Stimulated activated CD8-positive, alpha-beta memory T cell treated with anti-CD3 and anti-CD28 coated beads, Interleukin-4, amount 100 ng/mL, for 24 hours (primary cell): ENCODE measurements at regions not wholly inside any gene's neighbourhood (a gene's known extent, or its start where the extent isn't known, plus 50 kb on each side); places are given as distances from the start of the nearest gene placed in this dataset.
"Not testable (repeated sequence)": the region's sequence is repeated elsewhere in the genome, so short reads cannot be mapped to it uniquely, and the experiment has no call there.

Experiments used
- DNase-seq: peaks from one replicate; pipeline ENCODE4 v3.0.0-alpha.2; 2020; ENCODE audit warnings: low read depth

- DNase-seq = no peak
Observed at GRCh38 chrX:2640436-2641150, 50.5 kb upstream of the CD99 start.

- no peak for DNase-seq
Observed at GRCh38 chrX:2638279-2638678, 52.8 kb upstream of the CD99 start.

DNA sequence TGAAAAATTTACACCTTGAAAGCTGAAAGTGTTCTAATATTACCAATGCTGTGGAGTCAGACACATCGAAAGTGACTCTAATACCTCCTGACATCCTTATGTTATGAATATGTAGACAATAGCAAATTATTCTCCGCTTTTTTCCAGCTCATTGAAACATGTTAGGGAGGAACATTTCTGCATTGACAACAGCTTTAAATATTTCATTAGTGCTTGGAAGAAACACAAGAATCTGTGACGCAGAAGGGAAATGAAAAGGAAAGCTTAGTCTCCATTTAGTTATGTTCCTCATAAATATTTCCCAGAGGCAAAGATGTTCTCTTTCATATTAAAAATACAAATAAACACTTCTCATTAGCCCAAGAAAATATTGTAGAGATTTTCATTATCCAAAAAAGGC lies 55.8 kb upstream of the CD99 start:
- no peak for DNase-seq

DNA sequence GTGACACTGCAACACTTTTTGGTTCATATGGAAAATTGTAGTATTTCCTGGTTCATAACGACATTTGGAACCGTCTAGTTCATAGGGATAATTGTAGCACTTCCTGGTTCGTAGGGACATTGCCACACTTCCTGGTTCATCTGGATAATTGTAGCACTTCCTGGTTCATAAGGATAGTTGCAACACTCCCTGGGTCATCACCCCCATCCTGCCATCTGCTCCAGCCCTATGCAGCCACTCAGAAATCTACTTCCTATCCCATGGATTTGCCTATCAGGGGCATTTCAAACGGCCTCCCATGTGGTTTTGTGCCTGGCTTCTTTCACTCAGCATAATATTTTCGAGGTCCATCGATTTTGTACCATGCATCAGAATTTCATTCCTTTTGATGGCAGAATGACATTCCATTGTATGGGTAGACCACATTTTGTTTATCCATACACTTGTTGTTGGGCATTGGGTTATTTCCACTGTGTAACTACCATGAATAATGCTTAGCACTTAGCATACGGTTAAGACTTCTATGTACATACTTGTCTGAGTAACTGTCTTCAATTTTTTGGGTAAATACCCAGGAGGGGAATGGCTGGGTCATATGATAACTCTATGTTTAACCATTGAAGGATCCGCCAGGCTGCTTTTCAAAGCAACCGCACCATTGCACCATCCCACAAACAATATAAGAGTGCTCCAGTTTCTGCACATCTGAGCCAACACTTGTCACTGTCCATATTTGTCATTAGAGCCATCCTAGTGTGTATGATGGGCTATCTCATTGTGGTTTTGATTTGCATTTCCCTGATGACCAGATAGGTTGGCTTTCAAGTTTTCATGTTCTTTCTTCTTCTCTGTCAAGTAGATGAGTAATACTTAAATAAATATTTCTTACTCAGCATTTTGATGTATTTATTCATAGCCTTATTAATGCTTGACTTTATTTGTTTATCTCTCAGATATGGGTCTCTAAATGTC lies 58.3 kb upstream of the CD99 start:
- no peak for DNase-seq

DNA sequence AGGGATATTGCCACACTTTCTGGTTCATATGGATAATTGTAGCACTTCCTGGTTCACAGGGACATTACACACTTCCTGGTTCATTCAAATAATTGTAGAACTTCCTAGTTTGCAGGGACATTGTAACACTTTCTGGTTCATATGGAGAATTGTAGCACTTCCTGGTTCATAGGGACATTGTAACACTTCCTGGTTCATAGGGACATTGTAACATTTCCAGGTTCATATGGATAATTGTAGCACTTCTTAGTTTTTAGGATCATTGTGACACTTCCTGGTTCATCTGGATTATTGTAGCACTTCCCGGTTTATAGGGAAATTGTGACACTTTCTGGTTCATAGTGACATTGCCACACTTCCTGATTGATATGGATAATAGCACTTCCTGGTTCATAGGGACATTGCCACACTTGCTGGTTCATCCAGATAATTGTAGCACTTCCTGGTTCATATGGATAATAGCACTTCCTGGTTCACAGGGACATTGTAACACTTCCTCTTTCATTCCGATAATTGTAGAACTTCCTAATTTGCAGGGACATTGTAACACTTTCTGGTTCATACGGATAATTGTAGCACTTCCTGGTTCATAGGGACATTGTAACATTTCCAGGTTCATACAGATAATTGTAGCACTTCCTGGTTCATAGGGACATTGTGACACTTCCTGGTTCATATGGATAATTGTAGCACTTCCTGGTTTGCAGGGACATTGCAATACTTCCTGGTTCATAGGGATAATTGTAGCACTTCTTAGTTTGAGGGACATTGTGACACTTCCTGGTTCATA lies 59.2 kb upstream of the CD99 start:
- no peak for DNase-seq

- not testable (repeated sequence) for DNase-seq
Observed at GRCh38 chrX:2630935-2631742, 60.0 kb upstream of the CD99 start.

GRCh38 chrX:2630008-2630934 lies 60.8 kb upstream of the CD99 start:
- DNase-seq = not testable (repeated sequence)

- no peak for DNase-seq
Observed at GRCh38 chrX:2629316-2630007, 61.6 kb upstream of the CD99 start.

DNA sequence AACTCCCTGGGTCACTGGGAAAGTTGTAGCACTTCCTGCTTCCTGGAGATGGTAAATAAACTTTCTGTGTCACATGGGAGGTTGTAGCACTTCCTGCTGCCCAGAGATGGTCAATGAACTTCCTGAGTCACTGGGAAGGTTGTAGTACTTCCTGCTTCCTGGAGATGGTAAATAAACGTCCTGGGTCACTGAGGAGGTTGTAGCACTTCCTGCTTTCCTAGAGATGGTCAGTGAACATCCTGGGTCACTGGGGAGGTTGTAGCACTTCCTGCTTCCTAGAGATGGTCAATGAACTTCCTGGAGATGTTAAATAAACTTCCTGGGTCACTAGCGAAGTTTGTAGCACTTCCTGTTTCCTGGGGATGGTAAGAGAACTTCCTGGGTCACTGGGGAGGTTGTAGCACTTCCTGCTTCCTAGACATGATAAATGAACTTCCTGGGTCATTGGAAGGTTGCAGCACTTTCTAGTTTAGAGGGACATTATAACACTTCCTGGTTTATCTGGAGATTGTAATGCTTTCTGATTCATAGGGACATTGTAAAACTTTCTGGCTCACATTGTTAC lies 62.3 kb upstream of the CD99 start:
- no peak for DNase-seq

- no peak for DNase-seq
Observed at GRCh38 chrX:2627272-2627867, 63.7 kb upstream of the CD99 start.

GRCh38 chrX:2626750-2627149 lies 64.3 kb upstream of the CD99 start:
- DNase-seq = no peak

- no peak for DNase-seq
Observed at GRCh38 chrX:2620576-2620975, 70.5 kb upstream of the CD99 start.

- no peak for DNase-seq
Observed at GRCh38 chrX:2618516-2618915, 72.6 kb upstream of the CD99 start.

DNA sequence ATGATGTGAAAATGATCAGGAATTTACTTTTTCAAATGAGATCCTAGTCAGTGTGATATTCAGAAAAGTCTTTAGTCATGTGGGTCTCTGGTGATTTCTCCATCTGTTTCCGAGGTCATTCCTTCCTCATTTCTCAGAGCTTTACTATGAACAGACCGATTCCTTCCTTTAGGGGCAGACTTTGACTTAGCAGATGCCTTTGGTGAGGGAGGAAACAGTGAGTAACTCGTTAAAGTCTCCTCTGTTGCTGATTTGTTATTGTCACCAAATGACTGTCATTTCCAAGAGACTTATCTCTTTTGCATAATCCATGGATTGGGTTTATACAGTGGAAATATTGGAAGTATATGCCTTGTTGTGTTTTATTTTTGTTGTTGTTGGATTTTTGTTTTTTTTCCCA lies 76.2 kb upstream of the CD99 start:
- DNase-seq = no peak

DNA sequence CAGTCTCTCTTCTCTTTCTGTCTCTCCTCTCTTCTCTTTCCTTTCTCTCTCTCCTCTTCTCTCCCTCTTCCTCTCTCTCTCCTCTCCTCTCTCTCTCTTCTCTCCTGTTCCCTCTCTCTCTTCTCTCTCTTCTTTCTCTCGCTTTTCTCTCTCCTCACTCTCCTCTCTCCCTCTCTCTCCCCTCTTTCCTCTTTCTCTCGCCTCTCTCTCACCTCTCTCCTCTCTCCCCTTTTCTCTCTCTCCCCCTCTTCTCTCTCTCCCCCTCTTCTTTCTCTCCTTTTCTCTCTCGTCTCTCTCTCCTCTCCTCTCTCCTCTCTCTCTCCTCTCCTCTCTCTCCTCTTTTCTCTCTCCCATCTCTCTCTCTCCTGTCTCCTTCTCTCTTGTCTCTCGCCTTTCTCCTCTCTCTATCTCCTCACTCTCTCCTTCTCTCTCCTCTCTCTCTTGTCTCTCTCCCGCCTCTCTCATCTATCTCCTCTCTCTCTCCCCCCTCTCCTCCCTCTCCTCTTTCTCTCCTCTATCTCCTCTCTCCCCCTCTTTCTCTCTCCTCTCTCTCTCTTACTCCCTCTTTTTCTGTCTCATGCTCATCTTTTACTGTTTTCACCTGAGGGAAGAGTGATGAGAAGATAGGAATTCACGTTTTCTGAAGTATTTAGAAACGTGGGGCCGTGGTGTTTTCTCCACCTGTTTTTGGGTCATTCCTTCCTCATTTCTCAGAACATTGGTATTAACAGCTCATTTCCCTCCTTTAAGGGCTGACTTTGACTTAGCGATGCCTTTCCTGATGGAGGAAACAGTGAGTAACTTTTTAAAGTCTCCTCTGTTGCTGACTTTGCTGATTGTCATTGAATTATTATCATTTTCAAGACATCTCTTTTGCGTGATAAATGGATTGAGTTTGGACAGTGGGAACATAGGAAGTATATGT lies 80.6 kb upstream of the CD99 start:
- no peak for DNase-seq

DNA sequence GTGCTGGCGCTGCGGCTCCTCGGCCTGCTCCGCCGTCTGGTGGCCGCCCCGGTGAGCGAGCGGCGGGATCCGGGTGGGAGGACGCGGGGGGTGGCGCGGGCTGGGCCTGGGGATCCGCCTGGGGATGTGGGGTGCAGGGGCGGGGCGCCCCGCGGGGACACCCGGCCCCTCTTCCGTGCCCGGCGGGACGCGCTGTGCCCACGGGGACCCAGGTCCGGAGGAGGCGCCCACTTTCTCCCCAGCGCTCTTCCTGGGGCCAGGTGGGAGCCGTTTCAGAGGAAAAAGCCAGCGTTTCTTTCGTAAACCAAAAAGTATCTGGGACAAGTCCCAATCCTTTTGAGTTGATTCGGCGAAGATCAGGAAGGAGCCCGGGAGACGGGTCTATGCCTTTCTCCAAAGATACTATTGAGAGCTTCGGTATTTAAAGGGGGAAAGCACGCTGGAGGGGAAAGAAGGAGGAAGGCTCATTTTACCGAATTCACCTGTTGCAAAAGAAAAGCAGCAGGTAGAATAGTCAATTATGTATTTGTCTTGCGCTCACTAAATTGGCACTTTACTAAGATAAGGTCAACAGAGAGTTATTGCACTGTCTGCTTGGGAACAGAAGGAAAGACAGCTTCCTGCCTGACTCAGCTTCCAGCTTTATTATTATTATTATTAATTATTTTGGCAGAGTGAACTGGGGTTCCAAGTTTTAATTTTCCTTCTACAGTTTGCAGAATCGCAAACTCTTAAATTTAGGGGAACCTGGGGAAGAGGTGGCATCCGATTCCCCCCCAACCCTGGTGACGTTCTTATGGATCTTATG lies 81.5 kb upstream of the CD99 start:
- no peak for DNase-seq
